HL-60 (cell line): ENCODE measurements at regions not wholly inside any gene's neighbourhood (a gene's known extent, or its start where the extent isn't known, plus 50 kb on each side); places are given as distances from the start of the nearest gene placed in this dataset.

ENCODE experiments used
- CTCF ChIP-seq: IDR thresholded peaks from one replicate; pipeline ENCODE4 v1.5.1; 2011; ENCODE audit warnings: low read length, control low read depth, inconsistent platforms; ENCODE audit not compliant: insufficient read depth
- TF ChIP-seq, protein P1 (sequence below): IDR thresholded peaks from 2 replicates; pipeline ENCODE4 v1.6.1; 2012; ENCODE audit warnings: low read depth; ENCODE audit not compliant: insufficient replicate concordance

- TF ChIP-seq CTCF = no peak
- TF ChIP-seq, protein P1, sequence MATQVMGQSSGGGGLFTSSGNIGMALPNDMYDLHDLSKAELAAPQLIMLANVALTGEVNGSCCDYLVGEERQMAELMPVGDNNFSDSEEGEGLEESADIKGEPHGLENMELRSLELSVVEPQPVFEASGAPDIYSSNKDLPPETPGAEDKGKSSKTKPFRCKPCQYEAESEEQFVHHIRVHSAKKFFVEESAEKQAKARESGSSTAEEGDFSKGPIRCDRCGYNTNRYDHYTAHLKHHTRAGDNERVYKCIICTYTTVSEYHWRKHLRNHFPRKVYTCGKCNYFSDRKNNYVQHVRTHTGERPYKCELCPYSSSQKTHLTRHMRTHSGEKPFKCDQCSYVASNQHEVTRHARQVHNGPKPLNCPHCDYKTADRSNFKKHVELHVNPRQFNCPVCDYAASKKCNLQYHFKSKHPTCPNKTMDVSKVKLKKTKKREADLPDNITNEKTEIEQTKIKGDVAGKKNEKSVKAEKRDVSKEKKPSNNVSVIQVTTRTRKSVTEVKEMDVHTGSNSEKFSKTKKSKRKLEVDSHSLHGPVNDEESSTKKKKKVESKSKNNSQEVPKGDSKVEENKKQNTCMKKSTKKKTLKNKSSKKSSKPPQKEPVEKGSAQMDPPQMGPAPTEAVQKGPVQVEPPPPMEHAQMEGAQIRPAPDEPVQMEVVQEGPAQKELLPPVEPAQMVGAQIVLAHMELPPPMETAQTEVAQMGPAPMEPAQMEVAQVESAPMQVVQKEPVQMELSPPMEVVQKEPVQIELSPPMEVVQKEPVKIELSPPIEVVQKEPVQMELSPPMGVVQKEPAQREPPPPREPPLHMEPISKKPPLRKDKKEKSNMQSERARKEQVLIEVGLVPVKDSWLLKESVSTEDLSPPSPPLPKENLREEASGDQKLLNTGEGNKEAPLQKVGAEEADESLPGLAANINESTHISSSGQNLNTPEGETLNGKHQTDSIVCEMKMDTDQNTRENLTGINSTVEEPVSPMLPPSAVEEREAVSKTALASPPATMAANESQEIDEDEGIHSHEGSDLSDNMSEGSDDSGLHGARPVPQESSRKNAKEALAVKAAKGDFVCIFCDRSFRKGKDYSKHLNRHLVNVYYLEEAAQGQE = no peak
These were observed 147.1 kb downstream of the WDR11 start for GRCh38 chr10:120998251-120998650.
